ENCODE measurements at regions not wholly inside any gene's neighbourhood (a gene's known extent, or its start where the extent isn't known, plus 50 kb on each side); places are given as distances from the start of the nearest gene placed in this dataset.

DNA sequence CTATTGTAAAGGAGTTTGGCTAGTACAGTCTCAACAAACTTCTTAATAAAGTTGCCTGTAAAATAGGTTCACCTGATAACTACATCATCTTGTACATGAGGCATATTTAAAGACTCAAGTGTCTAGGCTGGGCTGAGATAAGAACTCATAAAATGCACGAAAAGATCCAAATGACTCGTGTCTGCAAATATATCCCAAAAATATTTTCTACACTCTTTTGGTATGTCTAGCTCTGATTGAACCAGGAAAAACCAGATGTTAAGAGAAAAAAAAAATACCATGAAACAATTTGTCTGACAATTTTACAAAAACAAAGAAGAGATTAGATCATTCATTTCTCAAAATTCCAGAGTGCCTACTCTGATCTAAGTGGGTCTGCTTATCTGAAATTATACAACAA, 166.9 kb upstream of the OSR1 start:
- TF ChIP-seq FOXM1 (IDR thresholded peaks at IDR 0.05; ENCODE audit: borderline replicate concordance) = no peak
- no peak for TF ChIP-seq BHLHE40 (IDR thresholded peaks at IDR 0.05; ENCODE audit: borderline replicate concordance)
- TF ChIP-seq ARNT (IDR thresholded peaks at IDR 0.05) = no peak
- TF ChIP-seq SP1 (IDR thresholded peaks at IDR 0.05) = no peak
- no peak for TF ChIP-seq HDGF (IDR thresholded peaks at IDR 0.05; ENCODE audit: borderline replicate concordance)
- TF ChIP-seq NFRKB (IDR thresholded peaks at IDR 0.05) = no peak
- TF ChIP-seq ZNF384 (IDR thresholded peaks at IDR 0.05) = no peak
- TF ChIP-seq FOXK2 (IDR thresholded peaks at IDR 0.05) = no peak
- TF ChIP-seq CTBP1 (IDR thresholded peaks at IDR 0.05; ENCODE audit: borderline replicate concordance) = no peak
- no peak for TF ChIP-seq TARDBP (IDR thresholded peaks at IDR 0.05)
- no peak for TF ChIP-seq L3MBTL2 (conservative IDR thresholded peaks at IDR 0.05)
